CD4-positive, alpha-beta T cell treated with Interleukin-6 for 4 hours (primary cell): ENCODE measurements at regions not wholly inside any gene's neighbourhood (a gene's known extent, or its start where the extent isn't known, plus 50 kb on each side); places are given as distances from the start of the nearest gene placed in this dataset.

Source experiments
- DNase-seq: peaks from one replicate; pipeline ENCODE4 v3.0.0-alpha.2; 2020; ENCODE audit warnings: mixed read lengths

- no peak for DNase-seq
Observed at GRCh38 chr15:47437491-47437890, 279.8 kb upstream of the SEMA6D start.

GRCh38 chr15:47439146-47440111 is 277.9 kb upstream of the SEMA6D start:
- DNase-seq, result no peak

DNA sequence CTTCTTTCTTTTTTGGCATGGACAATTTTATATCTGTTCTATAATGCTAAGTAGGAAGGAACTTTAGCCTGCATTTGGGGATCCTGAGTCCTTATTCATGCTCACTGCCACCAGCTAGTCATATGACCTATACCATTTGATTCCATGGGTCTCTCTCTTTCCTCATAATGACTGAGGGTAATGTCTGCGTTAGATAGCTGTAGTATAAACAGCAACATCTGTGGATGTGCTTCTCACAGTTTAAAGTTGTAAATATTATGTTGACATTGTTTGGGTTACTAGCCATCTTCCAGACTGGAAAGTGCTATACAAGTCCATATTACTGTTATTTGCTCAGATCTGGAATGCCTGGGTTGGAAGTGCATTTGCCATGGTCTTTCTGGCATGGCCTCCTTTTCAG is 274.9 kb upstream of the SEMA6D start:
- no peak for DNase-seq

DNA sequence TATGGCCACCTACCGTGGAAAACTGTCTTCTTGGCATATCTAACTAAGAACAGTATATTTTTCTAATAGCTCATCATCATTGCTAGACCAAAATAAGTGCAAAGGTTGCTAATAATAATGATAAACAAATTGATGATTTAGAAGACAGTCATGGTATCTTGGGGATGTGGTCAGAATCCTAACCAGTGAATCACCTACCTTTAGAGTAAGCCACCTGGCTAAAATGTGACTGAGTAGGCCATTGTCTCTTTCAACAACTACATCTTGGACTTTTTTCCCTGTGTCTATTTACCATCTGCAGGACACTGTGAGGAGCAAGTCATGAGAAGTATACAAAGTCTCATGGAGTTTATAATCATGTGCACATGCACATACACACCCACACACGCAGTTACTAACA is 273.5 kb upstream of the SEMA6D start:
- no peak for DNase-seq

DNA sequence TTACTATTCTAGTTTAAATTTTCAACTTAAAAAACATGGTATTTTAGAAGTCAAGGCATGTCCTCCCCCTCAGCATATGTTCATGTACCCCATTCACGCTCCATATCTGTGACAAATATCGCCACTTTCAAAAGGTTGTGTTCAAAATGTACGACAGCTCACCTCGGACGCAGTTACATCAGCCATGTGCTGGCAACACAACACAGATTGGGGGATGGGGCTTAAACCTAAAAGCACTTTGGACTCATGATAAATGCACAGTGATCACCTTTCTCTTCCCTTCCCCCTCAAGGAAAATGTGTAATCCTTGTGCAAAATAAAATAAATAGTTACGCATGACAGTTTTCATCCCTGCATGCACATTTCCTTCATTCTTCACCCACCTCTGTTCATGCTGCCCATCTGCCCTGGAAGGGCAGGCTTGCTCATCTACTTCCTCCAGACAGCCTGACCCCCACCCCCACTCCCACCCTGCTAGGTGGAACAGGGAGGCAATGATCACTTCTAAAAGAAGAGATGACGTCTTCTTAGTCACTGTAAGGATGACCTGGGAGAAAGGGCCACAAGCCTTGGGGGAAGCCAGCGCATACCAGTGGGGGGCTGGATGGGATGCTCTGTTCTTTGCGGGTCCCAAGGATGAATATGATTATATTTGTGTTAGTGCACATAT is 271.4 kb upstream of the SEMA6D start:
- DNase-seq, result no peak

- DNase-seq, result no peak
Observed at GRCh38 chr15:47460795-47461573, 256.3 kb upstream of the SEMA6D start.

- no peak for DNase-seq
Observed at GRCh38 chr15:47461652-47462141, 255.6 kb upstream of the SEMA6D start.

DNA sequence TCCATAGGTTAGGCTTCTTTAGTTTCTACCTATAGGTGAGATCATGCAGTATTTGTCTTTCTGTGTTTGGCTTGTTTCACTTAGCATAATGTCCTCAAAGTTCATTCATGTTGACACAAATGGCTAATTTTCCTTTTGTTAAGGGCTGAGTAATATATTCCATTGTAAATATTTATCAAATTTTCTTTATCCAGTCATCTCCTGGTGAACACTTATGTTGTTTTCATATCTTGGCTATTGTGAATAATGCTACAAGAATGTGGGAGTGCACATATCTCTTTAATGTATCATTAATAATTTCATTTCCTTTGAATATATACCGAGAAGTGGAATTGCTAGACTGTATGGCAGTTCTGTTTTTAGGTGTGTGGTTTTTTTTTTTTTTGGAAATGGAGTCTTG is 250.9 kb upstream of the SEMA6D start:
- no peak for DNase-seq

GRCh38 chr15:47470983-47471382 is 246.3 kb upstream of the SEMA6D start:
- DNase-seq, result no peak

DNA sequence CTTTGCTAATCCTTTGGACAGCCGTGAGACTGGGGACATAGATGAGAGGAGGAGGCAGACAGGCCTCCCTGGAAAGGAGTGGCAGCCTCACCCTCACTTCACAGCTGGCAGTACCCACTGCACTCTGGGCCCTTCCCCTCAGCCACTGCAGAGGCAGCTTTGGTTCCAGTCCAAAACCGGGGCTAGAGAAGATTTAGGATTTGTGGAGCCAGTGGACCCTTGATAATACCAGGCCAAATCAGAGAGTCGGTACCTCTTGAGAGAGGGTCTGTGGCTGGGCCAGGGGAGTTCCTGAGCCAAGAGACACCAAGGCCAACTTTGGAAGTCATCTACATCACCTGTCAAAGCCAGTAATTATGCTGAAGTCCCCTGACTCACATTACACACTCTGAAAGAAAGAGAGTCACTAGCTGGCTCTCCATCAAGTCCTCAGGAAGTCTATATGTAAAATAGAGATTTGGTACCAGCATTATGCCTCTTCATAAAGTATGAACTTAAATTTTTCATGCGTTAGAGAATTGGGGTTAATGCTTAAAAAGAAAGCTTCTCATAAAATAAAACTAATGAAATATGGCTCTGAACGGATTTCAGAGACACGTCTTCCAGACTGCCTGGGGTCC is 244.1 kb upstream of the SEMA6D start:
- DNase-seq, result no peak

DNA sequence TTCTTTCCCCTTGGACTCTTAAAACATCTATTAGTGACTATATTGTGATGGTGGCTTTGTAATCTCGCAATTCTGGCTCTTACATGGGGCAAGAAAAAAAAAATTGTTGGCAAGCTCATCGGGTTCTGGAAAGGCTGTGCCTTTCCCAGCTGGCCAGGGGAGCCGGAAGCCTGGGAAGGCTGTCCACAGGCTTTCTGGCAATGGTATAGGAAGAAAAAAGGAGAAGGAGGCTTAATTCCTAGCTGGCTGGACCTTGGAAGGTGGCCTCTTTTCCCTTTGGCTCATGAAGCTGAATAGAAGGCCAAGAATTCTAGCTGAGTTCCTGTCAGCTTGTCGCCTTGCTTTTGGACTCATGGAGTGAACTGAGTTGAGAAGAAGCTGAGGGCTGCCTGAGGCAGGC is 243.5 kb upstream of the SEMA6D start:
- no peak for DNase-seq

DNA sequence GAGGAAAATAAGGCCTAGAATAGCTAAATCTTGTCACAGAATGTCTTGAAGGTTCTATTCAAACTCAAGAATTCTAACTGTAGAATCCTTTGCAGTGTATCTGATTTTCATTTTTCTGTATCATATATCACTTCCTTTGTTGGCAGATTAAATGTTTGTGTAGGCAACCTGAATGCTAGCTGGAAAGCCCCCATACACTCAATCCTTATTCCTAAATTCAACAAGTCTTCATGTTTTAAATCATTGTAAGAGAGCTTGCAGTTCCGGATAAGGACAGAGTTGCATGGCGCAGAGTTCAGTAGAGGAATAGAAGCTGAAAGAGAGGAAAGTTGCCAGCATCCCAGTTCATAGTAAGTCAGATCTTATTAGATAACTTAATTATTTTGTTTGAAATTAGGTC is 242.0 kb upstream of the SEMA6D start:
- DNase-seq, result no peak

DNA sequence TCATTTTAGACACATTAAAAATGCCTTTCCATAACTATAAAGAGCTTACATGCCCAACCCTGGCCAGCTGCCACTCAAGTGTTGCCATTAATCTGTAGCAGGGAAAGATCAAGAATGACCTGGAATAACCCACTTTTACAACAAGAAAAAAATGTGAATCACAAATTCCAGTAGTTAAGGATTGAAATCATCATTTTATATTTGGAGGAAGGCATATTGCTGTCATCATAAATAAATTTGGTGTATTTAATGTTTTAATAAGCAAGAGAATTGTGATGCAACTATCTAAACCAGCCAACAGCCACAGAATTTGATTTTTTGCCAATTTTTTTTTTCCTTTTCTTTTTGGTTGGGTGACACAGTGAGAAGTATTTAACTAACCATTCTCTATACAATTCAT is 240.0 kb upstream of the SEMA6D start:
- DNase-seq, result no peak

DNA sequence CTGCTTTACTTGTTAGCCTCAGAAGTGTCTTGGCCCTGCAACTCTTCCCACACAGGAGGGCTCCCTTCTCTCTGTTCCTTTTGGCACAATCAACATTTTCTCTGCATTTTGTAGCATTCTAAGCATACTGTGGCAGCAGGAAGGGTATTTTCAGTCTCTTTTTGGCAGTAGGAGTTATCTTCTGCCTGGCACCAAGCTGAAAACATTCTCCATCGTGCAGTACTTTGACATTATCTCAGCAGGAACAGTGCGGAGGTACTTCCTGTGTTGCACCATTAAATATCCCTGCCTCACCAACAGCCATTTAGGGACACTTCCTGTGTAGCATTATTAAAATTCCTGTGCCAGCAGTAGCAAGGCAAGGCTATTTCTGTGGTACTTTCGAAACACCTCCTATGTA is 233.2 kb upstream of the SEMA6D start:
- no peak for DNase-seq

DNA sequence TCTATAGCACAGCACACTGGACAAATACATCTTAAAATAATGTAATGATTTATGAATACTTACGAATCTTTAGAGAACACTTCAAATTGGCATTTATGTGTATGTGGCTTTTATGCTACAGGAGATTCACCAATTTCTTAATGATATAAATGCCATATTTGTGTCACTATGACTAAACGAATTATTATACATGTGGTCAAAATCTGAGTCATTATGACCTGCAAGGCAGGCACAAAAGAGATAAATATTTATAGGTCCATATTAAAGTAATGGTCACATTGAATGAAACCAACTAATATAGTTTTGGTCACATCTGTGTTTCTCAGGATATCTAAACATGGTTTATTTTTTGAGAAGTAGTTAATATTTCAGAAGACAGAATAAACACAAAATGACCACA is 232.3 kb upstream of the SEMA6D start:
- DNase-seq, result no peak

- DNase-seq, result no peak
Observed at GRCh38 chr15:47485419-47485818, 231.9 kb upstream of the SEMA6D start.

- DNase-seq, result no peak
Observed at GRCh38 chr15:47486040-47486439, 231.3 kb upstream of the SEMA6D start.

GRCh38 chr15:47492195-47492594 is 225.1 kb upstream of the SEMA6D start:
- DNase-seq, result no peak

GRCh38 chr15:47493357-47494247 is 223.7 kb upstream of the SEMA6D start:
- no peak for DNase-seq

DNA sequence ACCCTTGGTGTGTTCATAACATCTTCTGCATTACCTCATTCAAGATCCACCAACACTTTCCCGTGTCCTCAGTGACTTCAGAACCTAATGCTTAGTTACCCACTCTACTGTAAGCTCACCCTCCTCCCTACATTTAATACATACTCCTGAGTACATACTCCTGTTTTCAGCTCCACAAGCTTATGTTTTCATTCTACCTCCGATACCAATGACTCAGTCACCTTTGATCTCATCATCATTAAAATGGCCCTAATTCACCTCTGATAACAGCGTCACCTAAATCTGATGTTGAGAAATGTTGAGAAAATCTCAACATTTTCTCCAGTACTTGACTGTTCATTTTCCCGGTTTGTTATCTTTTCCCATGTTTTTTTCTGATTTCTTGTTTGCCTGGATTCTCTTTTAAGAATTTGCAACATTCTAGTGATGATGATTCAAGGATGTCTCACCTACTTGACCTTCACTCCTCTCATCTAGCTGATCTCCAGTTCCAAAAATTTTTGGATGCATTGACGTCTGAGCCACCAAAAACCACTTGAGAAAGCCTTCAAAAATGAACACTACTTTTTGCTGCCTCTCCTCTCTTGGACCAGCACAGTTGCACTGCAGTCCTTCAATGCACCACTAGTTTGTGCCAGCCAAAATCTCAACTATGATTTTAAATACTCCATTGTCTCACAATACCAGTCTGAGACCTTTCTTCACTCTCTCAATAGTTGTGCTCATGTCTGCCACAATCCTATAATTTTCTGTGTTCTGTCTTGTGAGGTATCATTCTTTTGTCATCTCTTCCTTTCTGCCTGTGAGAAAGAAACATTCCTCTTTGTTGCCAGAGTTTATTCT is 220.7 kb upstream of the SEMA6D start:
- no peak for DNase-seq

DNA sequence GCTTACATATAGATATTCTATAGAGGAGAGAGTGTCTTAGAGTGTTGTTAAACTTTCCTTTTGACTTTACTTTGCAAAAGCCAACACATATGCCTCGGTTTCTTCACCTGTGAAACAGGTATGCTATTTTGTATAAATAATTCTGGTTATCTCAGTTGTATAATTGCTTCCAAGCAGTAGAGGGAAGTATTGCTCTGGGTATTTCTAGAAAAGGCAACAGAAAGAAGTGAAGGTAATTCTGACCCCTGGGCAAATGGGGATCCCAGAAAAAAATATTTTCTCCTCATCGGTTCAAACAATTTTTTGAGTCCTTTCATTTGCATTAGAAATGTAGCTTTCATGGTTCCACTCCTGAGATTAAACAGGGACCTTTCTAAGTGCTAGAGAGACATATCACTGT is 216.5 kb upstream of the SEMA6D start:
- DNase-seq, result no peak
